ENCODE measurements at regions not wholly inside any gene's neighbourhood (a gene's known extent, or its start where the extent isn't known, plus 50 kb on each side); places are given as distances from the start of the nearest gene placed in this dataset.

DNA sequence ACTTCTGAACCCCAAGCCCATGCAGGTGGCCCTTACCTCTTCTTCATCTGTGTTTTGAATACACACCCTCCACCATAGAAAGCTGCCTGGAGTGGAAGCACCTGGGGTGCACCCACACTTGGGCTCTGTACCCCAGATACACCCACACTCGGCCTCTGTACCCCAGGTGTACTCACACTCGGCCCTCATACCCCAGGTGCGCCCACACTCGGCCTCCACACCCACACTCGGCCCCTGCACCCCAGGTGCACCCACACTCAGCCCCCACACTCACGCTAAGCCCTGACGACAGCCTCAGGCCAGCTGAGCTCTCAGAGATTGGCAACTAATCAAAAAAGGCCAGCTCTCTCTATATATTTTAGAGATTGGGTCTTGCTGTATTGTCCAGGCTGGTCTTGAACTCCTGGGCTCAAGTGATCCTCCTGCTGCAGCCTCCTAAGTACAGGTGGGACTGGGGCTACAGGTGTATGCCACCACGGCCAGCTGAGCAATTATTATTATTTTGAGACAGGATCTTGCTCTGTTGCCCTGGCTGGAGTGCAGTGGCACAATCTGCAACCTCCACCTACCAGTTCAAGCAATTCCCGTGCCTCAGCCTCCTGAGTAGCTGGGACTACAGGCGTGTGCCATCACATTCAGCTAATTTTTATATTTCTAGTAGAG lies 68.9 kb downstream of the PEX11G start:
- TF ChIP-seq, protein P1, sequence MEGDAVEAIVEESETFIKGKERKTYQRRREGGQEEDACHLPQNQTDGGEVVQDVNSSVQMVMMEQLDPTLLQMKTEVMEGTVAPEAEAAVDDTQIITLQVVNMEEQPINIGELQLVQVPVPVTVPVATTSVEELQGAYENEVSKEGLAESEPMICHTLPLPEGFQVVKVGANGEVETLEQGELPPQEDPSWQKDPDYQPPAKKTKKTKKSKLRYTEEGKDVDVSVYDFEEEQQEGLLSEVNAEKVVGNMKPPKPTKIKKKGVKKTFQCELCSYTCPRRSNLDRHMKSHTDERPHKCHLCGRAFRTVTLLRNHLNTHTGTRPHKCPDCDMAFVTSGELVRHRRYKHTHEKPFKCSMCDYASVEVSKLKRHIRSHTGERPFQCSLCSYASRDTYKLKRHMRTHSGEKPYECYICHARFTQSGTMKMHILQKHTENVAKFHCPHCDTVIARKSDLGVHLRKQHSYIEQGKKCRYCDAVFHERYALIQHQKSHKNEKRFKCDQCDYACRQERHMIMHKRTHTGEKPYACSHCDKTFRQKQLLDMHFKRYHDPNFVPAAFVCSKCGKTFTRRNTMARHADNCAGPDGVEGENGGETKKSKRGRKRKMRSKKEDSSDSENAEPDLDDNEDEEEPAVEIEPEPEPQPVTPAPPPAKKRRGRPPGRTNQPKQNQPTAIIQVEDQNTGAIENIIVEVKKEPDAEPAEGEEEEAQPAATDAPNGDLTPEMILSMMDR (conservative IDR thresholded peaks at IDR 0.05; ENCODE audit: low read depth, low read length) = no peak
- TF ChIP-seq EZH2 (IDR thresholded peaks at IDR 0.05; ENCODE audit: borderline replicate concordance, low read depth, low read length, poor library complexity, severe bottlenecking) = no peak

Measured in A673 (cell line).